GM23248 (cell line): ENCODE measurements at regions not wholly inside any gene's neighbourhood (a gene's known extent, or its start where the extent isn't known, plus 50 kb on each side); places are given as distances from the start of the nearest gene placed in this dataset.

ENCODE experiments used
- DNase-seq: peaks from one replicate; pipeline ENCODE4 v3.0.0-alpha.2; 2015
- H2AFZ ChIP-seq: fragments of 200-600 bp; sonication (generic); 2 replicates; pipeline ENCODE4 v1.6.1; 2016; ENCODE audit warnings: antibody characterized with exemption
- H3F3A ChIP-seq: fragments of 200-600 bp; sonication (generic); 2 replicates; pipeline ENCODE4 v1.6.1; 2016; ENCODE audit warnings: mild to moderate bottlenecking, antibody characterized with exemption, mixed run types; ENCODE audit not compliant: insufficient read depth
- H3K27ac ChIP-seq: fragments of 200-600 bp; sonication (generic); 2 replicates; pipeline ENCODE4 v1.5.1; 2016; ENCODE audit warnings: mild to moderate bottlenecking
- H3K27me3 ChIP-seq: fragments of 200-600 bp; sonication (generic); replicated peaks from 2 replicates; pipeline ENCODE4 v1.6.1; 2016; ENCODE audit warnings: mild to moderate bottlenecking; ENCODE audit not compliant: insufficient read depth
- H3K36me3 ChIP-seq: fragments of 200-600 bp; sonication (generic); 2 replicates; pipeline ENCODE4 v1.6.1; 2016; ENCODE audit warnings: low read depth, mild to moderate bottlenecking
- H3K4me1 ChIP-seq: fragments of 200-600 bp; sonication (generic); 2 replicates; pipeline ENCODE4 v1.6.1; 2016; ENCODE audit warnings: mild to moderate bottlenecking; ENCODE audit not compliant: insufficient read depth
- H3K4me2 ChIP-seq: fragments of 200-600 bp; sonication (generic); one replicate; pipeline ENCODE4 v1.6.1; 2016; ENCODE audit warnings: mild to moderate bottlenecking; ENCODE audit not compliant: unreplicated experiment
- H3K4me3 ChIP-seq: fragments of 200-600 bp; sonication (generic); 2 replicates; pipeline ENCODE4 v1.5.1; 2016; ENCODE audit warnings: mild to moderate bottlenecking
- H3K79me2 ChIP-seq: fragments of 200-600 bp; sonication (generic); 2 replicates; pipeline ENCODE4 v1.6.1; 2016; ENCODE audit warnings: mild to moderate bottlenecking; ENCODE audit not compliant: insufficient read depth
- H3K9ac ChIP-seq: fragments of 200-600 bp; sonication (generic); 2 replicates; pipeline ENCODE4 v1.6.1; 2016; ENCODE audit warnings: mild to moderate bottlenecking
- H3K9me2 ChIP-seq: fragments of 200-600 bp; sonication (generic); 2 replicates; pipeline ENCODE4 v1.6.1; 2016; ENCODE audit warnings: mixed run types, mild to moderate bottlenecking, moderate library complexity; ENCODE audit not compliant: insufficient read depth
- H3K9me3 ChIP-seq: fragments of 200-600 bp; sonication (generic); one replicate; pipeline ENCODE4 v1.6.1; 2017; ENCODE audit warnings: low read depth
- H4K20me1 ChIP-seq: fragments of 200-600 bp; sonication (generic); 2 replicates; pipeline ENCODE4 v1.6.0; 2016; ENCODE audit not compliant: insufficient read depth
- EZH2 ChIP-seq: fragments of 200-600 bp; sonication (generic); IDR thresholded peaks from 2 replicates; pipeline ENCODE4 v1.6.1; 2018; ENCODE audit warnings: antibody characterized with exemption, mild to moderate bottlenecking; ENCODE audit not compliant: insufficient read depth, poor library complexity, severe bottlenecking
- EZH2phosphoT487 ChIP-seq: fragments of 200-600 bp; sonication (generic); IDR thresholded peaks from 2 replicates; pipeline ENCODE4 v1.6.1; 2018; ENCODE audit warnings: antibody characterized with exemption, moderate library complexity, mild to moderate bottlenecking, low read depth; ENCODE audit not compliant: insufficient read depth
- WGBS, 2 experiments: methylation state at CpG; one replicate each; pipeline ENCODE4 v1.1.6; 2015 to 2017; ENCODE audit warnings: low lambda C conversion rate in 2 of 2, low coverage in 1 of 2; ENCODE audit errors: missing lambda C conversion rate in 2 of 2; 5-methylcytosine and 5-hydroxymethylcytosine counted together
- in situ Hi-C: fragments of 300-500 bp; cut with MboI; formaldehyde crosslinking; loops from 2 replicates; pipeline ENCODE4 v1.15.0; 2020

GRCh38 chrY:21227849-21228248 is 283.3 kb upstream of the RBMY1B start:
- Histone ChIP-seq H3K4me3 (no peak overlapping the region), H3K4me1 (no peaks in the 10 kb centered on the region), H3K27me3 (no peaks in the 10 kb centered on the region), H3K27ac (no peak overlapping the region), H4K20me1 (no peaks in the 10 kb centered on the region), H3F3A (no peaks in the 10 kb centered on the region), H3K9me2 (no peaks in the 10 kb centered on the region), H3K79me2 (no peaks in the 10 kb centered on the region), H3K9me3 (no peaks in the 10 kb centered on the region), H3K4me2 (no peak overlapping the region), H3K36me3 (no peaks in the 10 kb centered on the region), H3K9ac (no peak overlapping the region), H2AFZ (no peak overlapping the region)
- 40 to 57% methylated on average over 3 of the region's 3 CpGs for WGBS, 2 experiments
- no peak for DNase-seq
- in situ Hi-C loops = no loop called here
- TF ChIP-seq EZH2 = no peak
- TF ChIP-seq EZH2phosphoT487 = no peak

GRCh38 chrY:21240221-21240620 is 270.9 kb upstream of the RBMY1B start:
- Histone ChIP-seq H3K27ac (no peak overlapping the region), H3K36me3 (no peaks in the 10 kb centered on the region)
- 0 to 3% methylated on average over 4 of the region's 4 CpGs for WGBS, 2 experiments

GRCh38 chrY:21240662-21241310 is 270.4 kb upstream of the RBMY1B start:
- Histone ChIP-seq H2AFZ (no peak overlapping the region), H3K4me3 (no peak overlapping the region), H3F3A (no peaks in the 10 kb centered on the region), H3K27ac (no peak overlapping the region), H3K9me3 (no peaks in the 10 kb centered on the region), H4K20me1 (no peaks in the 10 kb centered on the region), H3K79me2 (no peaks in the 10 kb centered on the region), H3K9ac (no peak overlapping the region), H3K4me1 (no peaks in the 10 kb centered on the region), H3K4me2 (no peak overlapping the region), H3K36me3 (no peaks in the 10 kb centered on the region), H3K9me2 (no peaks in the 10 kb centered on the region), H3K27me3 (no peaks in the 10 kb centered on the region)
- in situ Hi-C loops = no loop called here
- TF ChIP-seq EZH2phosphoT487 (no peak), EZH2 (no peak)
- WGBS, 2 experiments = 0 to 13% methylated on average over 2 of the region's 2 CpGs
- DNase-seq = no peak

More at GRCh38 chrY:21240221-21240620, 270.9 kb upstream of the RBMY1B start:
- in situ Hi-C loops = no loop called here
- H3K9me3 ChIP-seq = no peaks in the 10 kb centered on the region
- H3K4me2 ChIP-seq = no peak overlapping the region
- no peak overlapping the region for H3K4me3 ChIP-seq
- no peaks in the 10 kb centered on the region for H3K9me2 ChIP-seq
- H3K9ac ChIP-seq = no peak overlapping the region
- H3K4me1 ChIP-seq = no peaks in the 10 kb centered on the region
- H3F3A ChIP-seq = no peaks in the 10 kb centered on the region
- no peak for TF ChIP-seq EZH2
- no peak for TF ChIP-seq EZH2phosphoT487
- H3K27me3 ChIP-seq = no peaks in the 10 kb centered on the region
- H4K20me1 ChIP-seq = no peaks in the 10 kb centered on the region
- H2AFZ ChIP-seq = no peak overlapping the region
- no peak for DNase-seq
- H3K79me2 ChIP-seq = no peaks in the 10 kb centered on the region

GRCh38 chrY:21242793-21243192 is 268.3 kb upstream of the RBMY1B start:
- H3K79me2 ChIP-seq = no peaks in the 10 kb centered on the region
- no peak overlapping the region for H3K4me3 ChIP-seq
- no peak overlapping the region for H3K4me2 ChIP-seq
- H3F3A ChIP-seq = no peaks in the 10 kb centered on the region
- H4K20me1 ChIP-seq = no peaks in the 10 kb centered on the region
- no peak overlapping the region for H3K27ac ChIP-seq
- no peaks in the 10 kb centered on the region for H3K36me3 ChIP-seq
- TF ChIP-seq EZH2phosphoT487 (no peak), EZH2 (no peak)
- in situ Hi-C loops = no loop called here
- H3K9ac ChIP-seq = no peak overlapping the region
- H3K4me1 ChIP-seq = no peaks in the 10 kb centered on the region
- no peak overlapping the region for H2AFZ ChIP-seq
- H3K9me2 ChIP-seq = no peaks in the 10 kb centered on the region
- H3K9me3 ChIP-seq = no peaks in the 10 kb centered on the region
- no peaks in the 10 kb centered on the region for H3K27me3 ChIP-seq
- WGBS, 2 experiments = 9 to 22% methylated on average over 1 to 2 of the region's 2 CpGs
- DNase-seq = no peak
